HepG2 (cell line): ENCODE measurements at regions not wholly inside any gene's neighbourhood (a gene's known extent, or its start where the extent isn't known, plus 50 kb on each side); places are given as distances from the start of the nearest gene placed in this dataset.

ENCODE experiments used
- ATAC-seq: fragments of 200-7000 bp; cut with Tn5 transposase; 3 replicates; pipeline ENCODE4 v1.9.1; 2020; ENCODE audit warnings: mild to moderate bottlenecking, moderate library complexity
- BruUV-seq: library from RNA; stranded (reverse); fragments of 400-500 nt; replicated peaks from 2 replicates; lab custom pipeline; 2021; lab: Mats Ljungman, UMichigan
- CTCF ChIA-PET: fragments of 300-600 bp; formaldehyde crosslinking; extraction: SDS; loops from one replicate; lab custom pipeline; 2021; ENCODE audit warnings: low total read pairs, inconsistent platforms, low intra/inter-chr PET ratio; lab: Yijun Ruan, JAX
- POLR2A ChIA-PET: fragments of 350-600 bp; sonication (Branson Sonifier 250); formaldehyde crosslinking; loops from one replicate; lab custom pipeline; 2020; ENCODE audit warnings: antibody characterized with exemption, inconsistent platforms; lab: Yijun Ruan, JAX
- DNase-seq: peaks from one replicate; pipeline ENCODE4 v3.0.0-alpha.2; 2015; ENCODE audit warnings: low spot score
- FAIRE-seq: peaks from 3 replicates; lab custom pipeline; 2011; peaks lifted over from hg19 to GRCh38; lab: Jason Lieb, UNC
- H2AFZ ChIP-seq: one replicate; pipeline ENCODE4 v1.6.1; 2011; ENCODE audit warnings: low read length, inconsistent platforms
- H3K27ac ChIP-seq: fragments of 300-600 bp; 3 replicates; pipeline ENCODE4 v1.8.0; 2011; ENCODE audit warnings: mixed run types, mild to moderate bottlenecking, mixed read lengths, low read length, inconsistent platforms; ENCODE audit not compliant: insufficient read depth; ENCODE audit errors: extremely low read length
- H3K27me3 ChIP-seq, 2 experiments: fragments of 200-600 bp in 1 of 2; 2 replicates in 1 of 2; 3 replicates in 1 of 2; pipeline versions ENCODE4 v1.6.0 to v1.8.0; 2011; ENCODE audit warnings: low read length in 2 of 2, mild to moderate bottlenecking in 2 of 2, moderate library complexity in 2 of 2, inconsistent platforms in 1 of 2; ENCODE audit not compliant: insufficient read depth in 2 of 2, control insufficient read depth in 1 of 2
- H3K36me3 ChIP-seq, 2 experiments: fragments of 200-600 bp in 1 of 2; replicated peaks in 1 of 2; 2 replicates in 1 of 2; 3 replicates in 1 of 2; pipeline versions ENCODE4 v1.5.1 to v1.8.0; 2011; ENCODE audit warnings: low read length in 2 of 2, inconsistent platforms in 1 of 2; ENCODE audit not compliant: insufficient read depth in 2 of 2, control insufficient read depth in 1 of 2
- H3K4me1 ChIP-seq: 2 replicates; pipeline ENCODE4 v1.5.1; 2012; ENCODE audit warnings: low read length, inconsistent platforms; ENCODE audit not compliant: insufficient read depth
- H3K4me2 ChIP-seq: 2 replicates; pipeline ENCODE4 v1.6.0; 2011; ENCODE audit warnings: low read depth, low read length, inconsistent platforms
- H3K4me3 ChIP-seq, 3 experiments: fragments of 200-600 bp in 1 of 3; sonication (generic), shearing (Covaris generic) in 1 of 3; replicated peaks in 1 of 3; 2 replicates each; pipeline ENCODE4 v1.5.1; 2011 to 2016; ENCODE audit warnings: low read length in 3 of 3, inconsistent platforms in 2 of 3, low read depth in 2 of 3, mild to moderate bottlenecking in 2 of 3, control low read depth in 1 of 3, mixed read lengths in 1 of 3; ENCODE audit not compliant: insufficient read depth in 1 of 3
- H3K79me2 ChIP-seq: one replicate; pipeline ENCODE4 v1.6.1; 2011; ENCODE audit warnings: low read length, inconsistent platforms; ENCODE audit not compliant: insufficient read depth
- H3K9ac ChIP-seq: 2 replicates; pipeline ENCODE4 v1.6.0; 2011; ENCODE audit warnings: mild to moderate bottlenecking, low read depth, low read length, inconsistent platforms; ENCODE audit not compliant: insufficient read depth
- H3K9me3 ChIP-seq: 2 replicates; pipeline ENCODE4 v1.5.1; 2012; ENCODE audit warnings: mild to moderate bottlenecking, low read length
- H4K20me1 ChIP-seq: 2 replicates; pipeline ENCODE4 v1.6.0; 2011; ENCODE audit warnings: inconsistent platforms, mild to moderate bottlenecking, low read length, moderate library complexity; ENCODE audit not compliant: insufficient read depth
- HNF4G ChIP-seq, 2 experiments: sonication (generic) in 1 of 2; formaldehyde crosslinking in 1 of 2; IDR thresholded peaks; 2 replicates each; pipeline versions ENCODE4 v1.4.0 to v1.6.1; 2011 to 2020; ENCODE audit warnings: borderline replicate concordance in 2 of 2, low read depth in 2 of 2, mild to moderate bottlenecking in 2 of 2, low read length in 1 of 2, missing genetic modification reagents in 1 of 2, moderate library complexity in 1 of 2
- NFE2 ChIP-seq: sonication (generic); formaldehyde crosslinking; IDR thresholded peaks from 2 replicates; pipeline ENCODE4 v1.4.0; 2020; ENCODE audit warnings: missing genetic modification reagents
- PAF1 ChIP-seq: IDR thresholded peaks from 2 replicates; pipeline ENCODE4 v1.6.1; 2016; ENCODE audit warnings: missing genetic modification reagents, missing compliant biosample characterization
- REL ChIP-seq: sonication (generic); formaldehyde crosslinking; conservative IDR thresholded peaks from 2 replicates; pipeline ENCODE4 v1.8.0; 2022; ENCODE audit warnings: mild to moderate bottlenecking, missing genetic modification reagents, moderate library complexity
- SRSF9 ChIP-seq: fragments of 200-400 bp; formaldehyde crosslinking; IDR thresholded peaks from 2 replicates; pipeline ENCODE4 v1.6.1; 2018; ENCODE audit warnings: borderline replicate concordance, mild to moderate bottlenecking, low read depth, low read length; ENCODE audit not compliant: insufficient read depth, poor library complexity, severe bottlenecking
- TAF1 ChIP-seq: sonication (generic); formaldehyde crosslinking; IDR thresholded peaks from 2 replicates; pipeline ENCODE4 v1.4.0; 2020; ENCODE audit warnings: missing genetic modification reagents
- TEF ChIP-seq: sonication (generic); formaldehyde crosslinking; IDR thresholded peaks from 2 replicates; pipeline ENCODE4 v1.5.0; 2020; ENCODE audit warnings: missing genetic modification reagents
- XBP1 ChIP-seq: sonication (generic); formaldehyde crosslinking; IDR thresholded peaks from 2 replicates; pipeline ENCODE4 v1.5.0; 2020; ENCODE audit warnings: missing genetic modification reagents
- ZNF430 ChIP-seq: sonication (generic); formaldehyde crosslinking; IDR thresholded peaks from 2 replicates; pipeline ENCODE4 v1.9.0; 2021; ENCODE audit warnings: mild to moderate bottlenecking, missing genetic modification reagents
- whole genome bisulfite sequencing: methylation state at CpG from one replicate; pipeline ENCODE4 v1.1.6; 2017; ENCODE audit warnings: low lambda C conversion rate; 5-methylcytosine and 5-hydroxymethylcytosine counted together
- in situ Hi-C: cut with HindIII; loops from 2 replicates; pipeline ENCODE4 v1.10.0; 2017; ENCODE audit warnings: low pct_unique_long_range_greater_than_20kb; ENCODE audit not compliant: extremely low pct_ligation_motif_present
- intact Hi-C: fragments of 100-400 bp; cut with micrococcal nuclease; formaldehyde crosslinking; loops from one replicate; pipeline ENCODE4 v1.10.0; 2022; ENCODE audit not compliant: unreplicated experiment

- DNase-seq, result no peak
- ATAC-seq, result no peak
- Histone ChIP-seq H4K20me1 (no peaks in the 10 kb centered on the region), H3K27ac (no peak overlapping the region), H2AFZ (no peak overlapping the region), H3K4me3 (no peak overlapping the region), H3K9ac (no peak overlapping the region), H3K9me3 (no peaks in the 10 kb centered on the region), H3K4me1 (no peaks in the 10 kb centered on the region)
- POLR2A ChIA-PET, result no interaction called here
- BruUV-seq, result no TSS peak
- FAIRE-seq, result no peak
- no peak for TF ChIP-seq TEF (CRISPR knock-in tag)
- no peak for TF ChIP-seq NFE2 (CRISPR knock-in tag)
- no peak for TF ChIP-seq SRSF9
- TF ChIP-seq ZNF430 (CRISPR knock-in tag), result no peak
- no peak for TF ChIP-seq HNF4G (IDR thresholded peaks at IDR 0.05; ENCODE audit: borderline replicate concordance, low read depth, low read length)
- no peak for TF ChIP-seq HNF4G (CRISPR knock-in tag; IDR thresholded peaks at IDR 0.05; ENCODE audit: borderline replicate concordance, low read depth)
- TF ChIP-seq PAF1 (CRISPR knock-in tag), result no peak
- no peak for TF ChIP-seq TAF1
- no peak for TF ChIP-seq XBP1 (CRISPR knock-in tag)
- TF ChIP-seq REL (CRISPR knock-in tag), result no peak
- TF ChIP-seq, all 625 proteins: peak for 0
- Histone ChIP-seq H3K27me3 (peaks cover 0 to 2% of the 10 kb centered on the region in 2 experiments; a peak in 1 of 5 replicates), H3K79me2 (no peaks in the 10 kb centered on the region), H3K4me2 (no peak overlapping the region), H3K36me3 (no peaks in the 10 kb centered on the region)
- intact Hi-C loops (no loop called here), in situ Hi-C loops (no loop called here)
- CTCF ChIA-PET, result no interaction called here
- 79% methylated on average over 2 of the region's 2 CpGs for WGBS
These were observed 62.3 kb upstream of the RELL1 start for GRCh38 chr4:37748485-37748884.
